GM10248 (cell line): ENCODE measurements at regions not wholly inside any gene's neighbourhood (a gene's known extent, or its start where the extent isn't known, plus 50 kb on each side); places are given as distances from the start of the nearest gene placed in this dataset.

ENCODE experiments used
- CTCF ChIA-PET: fragments of 300-600 bp; sonication (Branson Sonifier 250); formaldehyde crosslinking; extraction: SDS; loops from one replicate; lab custom pipeline; 2021; ENCODE audit warnings: antibody characterized with exemption; lab: Yijun Ruan, JAX
- POLR2A ChIA-PET: fragments of 350-650 bp; sonication (Branson Sonifier 250); formaldehyde crosslinking; extraction: SDS; loops from one replicate; lab custom pipeline; 2020; ENCODE audit warnings: antibody characterized with exemption; lab: Yijun Ruan, JAX
- DNase-seq: peaks from one replicate; pipeline ENCODE4 v3.0.0; 2012; ENCODE audit errors: extremely low spot score
- CTCF ChIP-seq: IDR thresholded peaks from 2 replicates; pipeline ENCODE4 v1.5.1; 2012; ENCODE audit warnings: mild to moderate bottlenecking, low read depth; ENCODE audit errors: extremely low read depth, missing control alignments, control extremely low read depth

DNA sequence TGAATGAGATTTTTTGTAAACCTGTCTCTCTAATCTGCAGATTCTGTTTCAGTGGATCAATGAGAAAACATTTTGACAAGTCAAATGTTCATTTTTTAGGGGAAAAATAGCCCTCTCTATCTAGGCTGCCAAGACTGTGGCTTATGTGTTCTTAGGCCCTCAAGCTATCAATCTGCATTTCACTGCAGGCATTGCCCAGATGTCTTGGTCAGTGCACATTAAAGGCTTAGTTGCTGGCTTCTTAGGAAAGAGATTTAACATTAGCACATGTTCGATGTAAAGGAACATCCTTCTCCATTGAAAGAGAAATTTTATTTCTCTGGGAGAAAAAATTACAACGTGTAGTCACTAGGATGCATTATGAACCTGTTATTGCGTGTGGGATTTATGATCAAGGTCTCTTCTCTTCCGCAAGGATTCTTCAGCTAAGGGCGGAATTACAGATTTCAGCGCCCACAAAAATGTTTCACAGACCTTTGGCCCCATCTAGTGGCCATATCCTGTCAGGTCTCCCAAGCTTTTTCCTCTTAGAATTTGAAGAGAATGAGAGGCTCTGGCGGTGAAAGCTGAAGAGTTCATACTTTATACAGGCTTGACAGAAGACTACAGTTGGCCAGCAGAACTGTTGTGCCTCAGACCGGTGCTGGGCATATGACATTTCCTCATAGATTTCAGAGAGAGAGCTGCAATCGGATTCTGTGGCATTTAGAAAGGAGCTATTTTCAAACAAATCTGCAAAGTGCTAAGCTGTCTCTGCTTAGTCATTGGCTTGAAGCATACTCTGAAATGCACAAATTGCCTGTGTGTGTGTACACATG lies 144.6 kb upstream of the NOCT start:
- ChIA-PET POLR2A (no interaction called here), CTCF (interaction anchor here (0.7 to 2.5 kb wide), 43 partner anchors 9 to 1747 kb away, joined by 3 to 25 read pairs (median 4); partner anchors contain the start of gene NOCT)
- peak; percentile 67 for DNase-seq
- TF ChIP-seq CTCF: peak; percentile 81

DNA sequence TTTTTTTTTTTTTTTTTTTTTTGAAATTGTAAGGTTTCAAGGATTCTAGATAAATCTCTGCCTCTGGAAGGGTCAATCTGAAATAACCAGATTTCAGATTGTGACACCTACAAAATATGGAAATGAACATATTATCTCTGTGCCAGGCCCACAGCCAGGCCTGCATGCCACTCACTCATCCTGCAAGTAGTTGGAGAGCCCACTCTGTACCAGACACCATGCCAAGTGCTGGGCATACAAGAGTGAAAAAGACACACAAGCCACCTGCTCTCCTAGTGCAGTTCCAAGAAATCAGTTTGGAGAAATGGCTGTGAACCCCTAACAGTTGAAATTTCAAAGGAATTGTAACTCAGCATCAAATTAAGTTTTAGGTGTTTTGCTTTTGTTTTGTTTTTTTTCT lies 145.9 kb upstream of the NOCT start:
- DNase-seq: no peak
- no peak for TF ChIP-seq CTCF
- POLR2A ChIA-PET: no interaction called here
- CTCF ChIA-PET: interaction anchor here (2.5 kb wide), 2 partner anchors 68 to 189 kb away, joined by 5 to 22 read pairs; no protein-coding TSS in a partner anchor

GRCh38 chr4:138869165-138869564 lies 146.4 kb upstream of the NOCT start:
- POLR2A ChIA-PET: no interaction called here
- no peak for TF ChIP-seq CTCF
- CTCF ChIA-PET: interaction anchor here (2.5 kb wide), 1 partner anchor 69 kb away, joined by 5 read pairs; no protein-coding TSS in a partner anchor
- DNase-seq: no peak

DNA sequence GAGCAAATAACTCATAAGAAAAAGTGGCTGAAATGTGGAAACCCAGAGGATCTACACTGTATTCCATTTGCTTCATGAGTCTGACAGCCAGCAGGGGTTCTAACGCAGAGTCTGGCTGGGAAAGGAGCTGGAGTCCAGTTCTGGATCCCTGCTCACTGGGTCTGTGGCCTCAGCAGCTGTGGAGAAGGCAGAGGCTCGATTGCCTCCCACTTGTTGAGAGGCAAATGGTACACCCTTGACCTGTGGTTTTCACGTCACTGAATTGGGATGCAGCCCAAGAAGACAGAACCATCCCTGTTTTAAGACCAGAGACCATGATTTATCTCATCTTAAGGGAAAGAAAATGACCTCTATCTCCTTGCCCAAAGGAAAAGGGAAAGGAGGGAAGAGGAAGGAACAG lies 147.0 kb upstream of the NOCT start:
- DNase-seq: no peak
- CTCF ChIA-PET: no interaction called here
- POLR2A ChIA-PET: no interaction called here
- TF ChIP-seq CTCF: no peak

DNA sequence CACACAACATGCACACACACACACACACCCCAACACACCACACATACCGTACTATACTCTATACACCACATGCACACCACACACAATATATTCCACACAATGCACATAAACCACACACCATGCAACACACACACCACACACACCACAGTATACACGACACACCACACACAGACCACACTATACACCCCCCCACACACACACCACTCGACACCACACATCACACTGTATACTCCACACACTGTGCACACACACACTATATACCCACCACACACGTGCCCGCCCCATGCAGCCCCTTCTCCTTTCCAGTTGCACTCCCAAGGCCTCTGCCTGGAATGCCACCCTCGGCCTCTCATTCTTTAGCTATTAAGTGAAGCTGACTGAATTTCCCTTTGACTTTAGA lies 148.2 kb upstream of the NOCT start:
- POLR2A ChIA-PET: no interaction called here
- TF ChIP-seq CTCF: no peak
- DNase-seq: no peak
- CTCF ChIA-PET: no interaction called here

DNA sequence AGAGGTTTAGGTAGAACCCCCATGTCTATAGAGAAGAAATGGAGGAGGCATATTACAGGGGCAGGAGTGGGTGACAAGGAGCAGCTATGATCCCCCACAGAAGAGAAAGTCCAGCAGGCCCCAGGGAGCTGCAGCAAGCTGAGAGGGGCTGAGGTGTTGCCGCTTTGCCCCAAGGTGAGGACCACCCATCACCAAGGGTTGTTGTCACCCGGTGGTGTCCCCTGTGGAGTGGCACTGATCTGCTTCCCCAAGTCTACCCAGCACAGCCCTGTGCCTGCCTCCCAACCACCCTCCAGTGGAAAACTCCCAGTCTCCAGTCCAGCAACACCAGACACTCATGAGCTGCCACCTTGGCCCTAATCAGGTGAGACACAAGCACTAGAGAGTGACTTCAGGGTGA lies 149.3 kb upstream of the NOCT start:
- CTCF ChIA-PET: no interaction called here
- TF ChIP-seq CTCF: no peak
- no peak for DNase-seq
- POLR2A ChIA-PET: no interaction called here
